H9 (cell line): ENCODE measurements at regions not wholly inside any gene's neighbourhood (a gene's known extent, or its start where the extent isn't known, plus 50 kb on each side); places are given as distances from the start of the nearest gene placed in this dataset.

Source experiments
- DNase-seq: peaks from one replicate; pipeline ENCODE4 v3.0.0-alpha.2; 2017
- H2AFZ ChIP-seq: one replicate; pipeline ENCODE4 v1.6.1; 2013; ENCODE audit warnings: mild to moderate bottlenecking, low read length, control low read depth, moderate library complexity
- H2AK5ac ChIP-seq: 2 replicates; pipeline ENCODE4 v1.6.1; 2013; ENCODE audit warnings: low read length, control low read depth, mixed read lengths; ENCODE audit not compliant: insufficient read length
- H2BK120ac ChIP-seq: one replicate; pipeline ENCODE4 v1.6.1; 2013; ENCODE audit warnings: low read depth, mild to moderate bottlenecking, low read length, control low read depth, inconsistent platforms; ENCODE audit not compliant: poor library complexity, severe bottlenecking
- H2BK12ac ChIP-seq: 2 replicates; pipeline ENCODE4 v1.6.1; 2013; ENCODE audit warnings: low read length, control low read depth, mixed read lengths, low read depth; ENCODE audit not compliant: insufficient read length
- H2BK15ac ChIP-seq: 2 replicates; pipeline ENCODE4 v1.6.1; 2013; ENCODE audit warnings: low read depth, low read length, control low read depth
- H2BK20ac ChIP-seq: one replicate; pipeline ENCODE4 v1.6.1; 2013; ENCODE audit warnings: low read depth, mild to moderate bottlenecking, low read length, control low read depth, inconsistent platforms; ENCODE audit not compliant: poor library complexity, severe bottlenecking
- H2BK5ac ChIP-seq: 2 replicates; pipeline ENCODE4 v1.6.1; 2013; ENCODE audit warnings: low read length, control low read depth, mixed read lengths; ENCODE audit not compliant: insufficient read length
- H3K14ac ChIP-seq: 2 replicates; pipeline ENCODE4 v1.6.1; 2013; ENCODE audit warnings: low read length, control low read depth; ENCODE audit not compliant: insufficient read depth
- H3K18ac ChIP-seq: 2 replicates; pipeline ENCODE4 v1.6.1; 2013; ENCODE audit warnings: low read depth, mild to moderate bottlenecking, mixed read lengths, low read length, control low read depth; ENCODE audit not compliant: insufficient read length
- H3K23ac ChIP-seq: 2 replicates; pipeline ENCODE4 v1.6.1; 2013; ENCODE audit warnings: low read length, control low read depth, mixed read lengths, low read depth; ENCODE audit not compliant: insufficient read length
- H3K23me2 ChIP-seq: 2 replicates; pipeline ENCODE4 v1.6.1; 2013; ENCODE audit warnings: low read depth, mild to moderate bottlenecking, mixed read lengths, low read length, control low read depth; ENCODE audit not compliant: insufficient read length, poor library complexity, severe bottlenecking
- H3K27ac ChIP-seq: 2 replicates; pipeline ENCODE4 v1.5.1; 2013; ENCODE audit warnings: low read length, control low read depth, mixed read lengths, low read depth; ENCODE audit not compliant: insufficient read length
- H3K27me3 ChIP-seq: 2 replicates; pipeline ENCODE4 v1.6.1; 2013; ENCODE audit warnings: low read length, control low read depth, inconsistent platforms; ENCODE audit not compliant: insufficient read depth
- H3K4ac ChIP-seq: 2 replicates; pipeline ENCODE4 v1.6.1; 2013; ENCODE audit warnings: low read depth, mild to moderate bottlenecking, control low read depth, inconsistent platforms, low read length, moderate library complexity
- H3K4me1 ChIP-seq: 2 replicates; pipeline ENCODE4 v1.6.1; 2013; ENCODE audit warnings: low read length, control low read depth, inconsistent platforms; ENCODE audit not compliant: insufficient read depth
- H3K4me2 ChIP-seq: 2 replicates; pipeline ENCODE4 v1.6.1; 2013; ENCODE audit warnings: low read length, control low read depth, mixed read lengths; ENCODE audit not compliant: insufficient read length, insufficient read depth
- H3K56ac ChIP-seq: 2 replicates; pipeline ENCODE4 v1.6.1; 2013; ENCODE audit warnings: low read depth, mild to moderate bottlenecking, mixed read lengths, low read length, control low read depth; ENCODE audit not compliant: insufficient read length
- H3K79me1 ChIP-seq: 2 replicates; pipeline ENCODE4 v1.6.1; 2013; ENCODE audit warnings: low read depth, mild to moderate bottlenecking, moderate library complexity, low read length, control low read depth, inconsistent platforms; ENCODE audit not compliant: insufficient read depth, poor library complexity, severe bottlenecking
- H3K79me2 ChIP-seq: 2 replicates; pipeline ENCODE4 v1.6.1; 2013; ENCODE audit warnings: low read length, control low read depth, inconsistent platforms; ENCODE audit not compliant: insufficient read depth
- H3K9ac ChIP-seq: 2 replicates; pipeline ENCODE4 v1.6.1; 2013; ENCODE audit warnings: low read length, control low read depth, mixed read lengths; ENCODE audit not compliant: insufficient read length; ENCODE audit errors: extremely low read depth
- H3K9me3 ChIP-seq: one replicate; pipeline ENCODE4 v1.6.1; 2013; ENCODE audit warnings: low read depth, low read length, inconsistent platforms; ENCODE audit not compliant: control insufficient read depth
- H3T11ph ChIP-seq: one replicate; pipeline ENCODE4 v1.6.1; 2013; ENCODE audit warnings: mild to moderate bottlenecking, low read length, control low read depth, inconsistent platforms
- H4K20me1 ChIP-seq: one replicate; pipeline ENCODE4 v1.6.1; 2013; ENCODE audit not compliant: control insufficient read depth, insufficient read length, insufficient read depth
- H4K5ac ChIP-seq: 2 replicates; pipeline ENCODE4 v1.6.1; 2013; ENCODE audit warnings: low read depth, mild to moderate bottlenecking, mixed read lengths, low read length, control low read depth; ENCODE audit not compliant: insufficient read length
- H4K8ac ChIP-seq: replicated peaks from 2 replicates; pipeline ENCODE4 v1.6.1; 2013; ENCODE audit warnings: low read length, control low read depth, mixed read lengths, low read depth; ENCODE audit not compliant: insufficient read length
- H4K91ac ChIP-seq: 2 replicates; pipeline ENCODE4 v1.6.1; 2013; ENCODE audit warnings: low read depth, mild to moderate bottlenecking, moderate library complexity, mixed read lengths, low read length, control low read depth; ENCODE audit not compliant: insufficient read length
- H3K27ac Mint-ChIP-seq, 3 experiments: 2 replicates in 2 of 3; 3 replicates in 1 of 3; pipeline ENCODE4 v1.8.0; 2020 to 2021; ENCODE audit warnings: mixed read lengths in 3 of 3, mild to moderate bottlenecking in 1 of 3, moderate library complexity in 1 of 3
- H3K27me3 Mint-ChIP-seq: 2 replicates; pipeline ENCODE4 v1.8.0; 2021; ENCODE audit warnings: low read depth, mild to moderate bottlenecking, moderate library complexity, mixed read lengths
- H3K36me3 Mint-ChIP-seq, 3 experiments: 2 replicates in 2 of 3; 3 replicates in 1 of 3; pipeline ENCODE4 v1.8.0; 2020 to 2021; ENCODE audit warnings: low read depth in 3 of 3, mixed read lengths in 3 of 3; ENCODE audit not compliant: insufficient read depth in 1 of 3
- H3K4me1 Mint-ChIP-seq, 2 experiments: 2 replicates each; pipeline ENCODE4 v1.8.0; 2020; ENCODE audit warnings: mixed read lengths in 2 of 2
- H3K4me3 Mint-ChIP-seq, 2 experiments: 2 replicates in 1 of 2; 3 replicates in 1 of 2; pipeline ENCODE4 v1.8.0; 2020 to 2021; ENCODE audit warnings: mild to moderate bottlenecking in 2 of 2, mixed read lengths in 2 of 2, moderate library complexity in 1 of 2
- H3K9me3 Mint-ChIP-seq, 2 experiments: 2 replicates in 1 of 2; 3 replicates in 1 of 2; pipeline ENCODE4 v1.8.0; 2020; ENCODE audit warnings: mild to moderate bottlenecking in 2 of 2, mixed read lengths in 2 of 2, moderate library complexity in 1 of 2
- CTCF ChIP-seq: fragments of 200-600 bp; sonication (generic); conservative IDR thresholded peaks from 3 replicates; pipeline ENCODE4 v1.8.0; 2021; ENCODE audit warnings: antibody characterized with exemption, mild to moderate bottlenecking
- whole genome bisulfite sequencing: extraction: QIAGEN DNeasy Blood & Tissue Kit; methylation state at CpG from one replicate; pipeline ENCODE4 v1.1.7; 2013; ENCODE audit warnings: missing lambda C conversion rate, low lambda C conversion rate, mixed read lengths; ENCODE audit not compliant: insufficient read length; ENCODE audit errors: extremely low coverage; 5-methylcytosine and 5-hydroxymethylcytosine counted together

- DNase-seq, result no peak
These were observed 105.2 kb upstream of the NEBL start for GRCh38 chr10:21002091-21002878.

More at GRCh38 chr10:21002091-21002878, 105.2 kb upstream of the NEBL start:
- H3K27ac Mint-ChIP-seq, result peak overlapping the region in 1 of 3 experiments; percentile 63; a peak in 2 of 7 replicates
- no peaks in the 10 kb centered on the region; the same call in 1 of the 2 replicates for H3K4me1 ChIP-seq
- no peak overlapping the region for H4K8ac ChIP-seq
- WGBS, result no CpG with 5 or more reads among the region's 11 CpGs
- H2BK120ac ChIP-seq, result no peak overlapping the region
- no peak overlapping the region for H3K27ac ChIP-seq
- H3K79me2 ChIP-seq, result no peaks in the 10 kb centered on the region
- no peak overlapping the region for H2BK12ac ChIP-seq
- H3T11ph ChIP-seq, result no peak overlapping the region
- no peaks in the 10 kb centered on the region for H3K9me3 Mint-ChIP-seq
- H4K91ac ChIP-seq, result no peak overlapping the region
- H3K56ac ChIP-seq, result no peak overlapping the region
- H3K36me3 Mint-ChIP-seq, result no peaks in the 10 kb centered on the region
- H3K4ac ChIP-seq, result no peak overlapping the region
- no peak overlapping the region for H3K23ac ChIP-seq
- H3K9me3 ChIP-seq, result no peaks in the 10 kb centered on the region
- no peak overlapping the region for H3K4me2 ChIP-seq
- H2AK5ac ChIP-seq, result no peak overlapping the region
- H3K23me2 ChIP-seq, result no peaks in the 10 kb centered on the region
- no peaks in the 10 kb centered on the region for H3K27me3 ChIP-seq
- TF ChIP-seq CTCF, result no peak
- no peak overlapping the region for H2BK15ac ChIP-seq
- no peak overlapping the region for H2AFZ ChIP-seq
- H3K27me3 Mint-ChIP-seq, result no peaks in the 10 kb centered on the region
- no peaks in the 10 kb centered on the region for H4K20me1 ChIP-seq
- H3K14ac ChIP-seq, result no peak overlapping the region
- peaks cover 11 to 14% of the 10 kb centered on the region in 2 experiments for H3K4me1 Mint-ChIP-seq
- H3K18ac ChIP-seq, result no peak overlapping the region
- H2BK20ac ChIP-seq, result no peak overlapping the region
- H3K79me1 ChIP-seq, result no peaks in the 10 kb centered on the region
- no peak overlapping the region for H2BK5ac ChIP-seq
- H3K4me3 Mint-ChIP-seq, result no peak overlapping the region
- H3K9ac ChIP-seq, result no peak overlapping the region
- no peak overlapping the region for H4K5ac ChIP-seq
